M059J (cell line): ENCODE measurements at regions not wholly inside any gene's neighbourhood (a gene's known extent, or its start where the extent isn't known, plus 50 kb on each side); places are given as distances from the start of the nearest gene placed in this dataset.
"Not testable (repeated sequence)": the region's sequence is repeated elsewhere in the genome, so short reads cannot be mapped to it uniquely, and the experiment has no call there.

ENCODE experiments used
- DNase-seq: peaks from one replicate; pipeline ENCODE4 v3.0.0-alpha.2; 2012; ENCODE audit warnings: low read depth

DNA sequence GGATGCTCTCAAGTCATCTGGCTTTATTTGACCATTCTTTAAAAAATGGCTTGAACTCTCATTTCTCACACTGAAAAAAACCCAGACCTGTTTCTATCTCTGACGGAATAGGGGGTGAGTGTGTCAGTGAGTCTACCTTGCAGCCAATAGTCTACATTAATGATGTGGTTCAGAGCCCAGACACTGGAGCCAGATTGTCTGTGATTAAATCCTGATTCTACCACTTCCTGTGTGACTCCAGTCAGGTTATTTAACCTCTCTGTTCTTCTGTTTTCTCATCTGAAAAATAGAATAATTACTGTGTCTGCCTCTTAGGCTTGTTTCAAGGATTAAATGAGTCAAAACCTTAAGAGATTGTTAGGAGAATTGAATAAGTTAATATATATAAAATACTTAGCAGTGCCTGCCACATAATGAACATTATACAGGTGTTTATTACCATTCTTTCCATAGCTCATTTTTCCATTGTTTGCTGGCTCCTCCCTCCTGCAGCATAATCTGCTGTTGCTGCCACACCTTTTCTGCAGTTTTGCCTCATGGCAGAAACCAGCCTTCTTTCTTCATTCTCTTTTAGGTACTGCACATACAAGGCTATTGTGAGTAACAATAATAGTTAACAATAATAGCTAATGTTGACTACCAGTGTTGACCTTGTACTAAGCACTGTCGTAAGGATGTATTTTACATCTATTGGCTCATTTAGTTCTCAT is 157.6 kb upstream of the IVNS1ABP start:
- no peak for DNase-seq

DNA sequence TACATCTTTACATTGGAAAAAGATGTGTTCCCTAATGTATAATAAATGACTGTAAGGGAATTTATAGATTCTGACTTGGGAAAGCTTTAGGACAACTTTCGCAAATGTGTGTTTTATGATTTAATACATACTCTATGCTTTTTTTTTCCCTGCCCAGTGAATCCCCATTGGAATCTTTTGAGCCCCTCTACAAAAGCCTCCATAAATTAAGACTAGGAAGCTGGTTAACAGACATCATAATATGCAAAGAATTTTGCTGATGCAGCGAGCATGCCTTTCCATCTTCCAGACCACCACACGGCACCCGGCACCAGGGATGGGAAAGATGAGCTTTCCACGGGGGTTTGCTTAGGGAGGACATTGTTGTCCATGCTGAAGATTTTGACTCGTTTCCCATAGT is 156.1 kb upstream of the IVNS1ABP start:
- no peak for DNase-seq

DNA sequence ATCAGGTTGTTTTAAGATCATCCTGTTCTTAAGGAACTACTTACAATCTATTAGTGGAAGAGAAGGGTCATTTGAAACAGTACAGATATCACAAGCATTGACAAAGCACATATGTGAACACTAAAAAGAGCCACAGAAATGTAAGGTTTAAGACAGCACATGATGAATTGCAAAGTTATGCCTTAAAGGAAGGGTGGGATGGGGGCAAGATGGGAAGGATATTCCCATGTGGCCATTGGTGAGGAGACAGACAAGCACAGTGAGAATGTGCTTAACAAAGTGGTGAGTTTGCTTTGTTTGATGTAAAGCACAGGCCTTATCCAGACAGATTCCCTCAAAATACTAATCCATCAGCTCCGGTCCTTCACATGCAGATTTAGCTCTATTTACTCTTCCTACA is 151.6 kb upstream of the IVNS1ABP start:
- DNase-seq = no peak

DNA sequence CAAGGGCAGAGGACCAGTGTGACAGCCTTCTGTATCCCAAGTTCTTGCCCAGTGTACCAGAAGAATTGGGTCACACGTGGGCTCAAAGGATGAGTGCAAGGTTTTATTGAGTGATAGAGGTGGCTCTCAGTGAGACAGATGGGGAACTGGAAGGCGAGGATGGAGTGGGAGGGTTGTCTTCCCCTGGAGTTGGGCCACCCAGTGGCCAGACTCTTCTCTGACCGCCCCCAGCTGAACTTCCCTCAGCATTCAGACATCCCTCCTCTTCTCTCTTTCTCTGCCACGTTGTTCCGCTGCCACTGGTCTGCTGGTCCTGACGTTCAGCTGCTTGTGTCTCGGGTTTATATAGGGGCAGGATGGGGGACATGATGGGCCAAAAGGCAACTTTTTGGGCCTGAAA is 150.1 kb upstream of the IVNS1ABP start:
- DNase-seq = no peak

DNA sequence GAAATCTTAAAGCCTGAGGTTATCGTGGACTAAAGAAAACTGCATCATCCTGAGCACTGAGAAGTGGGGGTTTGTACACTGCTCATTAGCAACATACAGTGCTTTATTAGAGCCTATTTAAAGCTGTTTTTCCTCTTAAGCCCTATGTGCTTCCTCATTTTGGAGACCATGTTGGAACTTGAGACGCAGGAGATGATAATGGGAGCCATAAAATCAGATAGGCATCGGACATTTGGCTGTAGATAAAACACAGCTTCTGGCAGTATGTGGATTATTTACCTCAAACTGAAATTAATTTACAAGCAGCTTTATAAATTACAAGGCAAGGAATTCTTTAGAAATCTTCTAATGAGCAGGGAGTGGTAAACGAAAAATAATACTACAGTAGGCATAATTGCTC is 147.7 kb upstream of the IVNS1ABP start:
- no peak for DNase-seq

DNA sequence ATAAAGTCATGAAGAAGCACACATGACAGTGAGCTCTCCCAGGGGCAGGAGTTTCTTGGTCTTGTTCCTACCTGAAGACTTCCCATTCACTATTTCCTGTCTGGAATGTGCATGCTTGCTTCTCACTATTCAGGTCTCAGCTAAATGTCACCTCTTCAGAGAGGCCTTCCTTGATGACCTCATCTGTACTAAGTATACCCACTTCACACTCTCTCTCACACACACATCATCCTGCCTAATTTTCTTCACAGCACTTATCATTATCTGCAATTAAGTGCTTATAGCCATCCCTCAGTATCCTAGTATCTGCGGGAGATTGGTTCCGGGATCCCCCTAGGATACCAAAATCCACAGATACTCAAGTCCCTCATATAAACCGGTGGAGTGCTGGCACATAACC is 146.4 kb upstream of the IVNS1ABP start:
- no peak for DNase-seq

DNA sequence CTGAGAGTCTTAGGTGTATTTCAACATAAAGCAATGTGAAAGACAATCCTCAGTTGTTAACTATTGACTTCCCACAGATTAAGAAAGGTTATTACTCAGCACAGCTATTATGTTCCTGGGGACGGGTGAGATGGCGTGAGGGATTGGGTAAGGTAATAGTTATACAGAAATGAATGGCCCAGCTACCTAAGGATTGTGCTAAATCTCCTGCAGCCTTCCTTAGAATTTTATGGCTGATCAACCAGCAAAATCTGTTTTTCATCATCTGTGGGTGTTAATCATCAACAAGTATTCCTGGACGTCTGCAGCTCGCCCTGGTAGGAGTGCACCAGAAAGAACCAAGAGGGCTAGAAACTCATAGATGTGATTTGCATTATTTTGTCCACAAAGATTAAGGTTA is 146.0 kb upstream of the IVNS1ABP start:
- DNase-seq = no peak

DNA sequence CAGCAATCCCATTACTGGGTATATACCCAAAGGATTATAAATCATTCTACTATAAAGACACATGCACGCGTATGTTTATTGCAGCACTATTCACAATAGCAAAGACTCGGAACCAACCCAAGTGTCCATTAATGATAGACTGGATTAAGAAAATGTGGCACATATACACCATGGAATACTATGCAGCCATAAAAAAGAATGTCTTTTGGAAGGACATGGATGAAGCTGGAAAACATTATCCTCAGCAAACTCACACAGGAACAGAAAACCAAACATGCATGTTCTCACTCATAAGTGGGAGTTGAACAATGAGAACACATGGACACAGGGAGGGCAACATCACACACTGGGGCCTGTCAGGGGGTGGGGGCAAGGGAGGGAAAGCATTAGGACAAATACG is 143.7 kb upstream of the IVNS1ABP start:
- not testable (repeated sequence) for DNase-seq

DNA sequence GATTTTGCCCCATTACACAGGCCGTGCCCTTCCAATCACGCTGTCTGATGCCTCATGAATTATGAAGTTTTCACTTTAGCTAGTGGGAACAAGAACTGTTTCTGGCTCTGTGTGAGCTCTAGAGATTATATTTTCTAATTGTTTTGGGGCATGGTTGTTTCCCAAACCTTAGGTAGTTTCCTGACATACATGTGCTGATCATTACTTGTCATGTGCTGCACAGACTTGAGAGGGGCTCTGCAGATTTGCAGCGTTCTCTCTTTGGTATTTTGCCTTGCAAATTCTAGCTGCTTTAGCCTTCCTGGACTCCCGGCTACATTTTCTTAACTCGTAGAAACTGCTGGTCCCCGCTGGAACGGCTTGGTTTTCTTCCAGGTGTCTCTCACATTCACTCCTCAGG is 142.1 kb upstream of the IVNS1ABP start:
- no peak for DNase-seq

DNA sequence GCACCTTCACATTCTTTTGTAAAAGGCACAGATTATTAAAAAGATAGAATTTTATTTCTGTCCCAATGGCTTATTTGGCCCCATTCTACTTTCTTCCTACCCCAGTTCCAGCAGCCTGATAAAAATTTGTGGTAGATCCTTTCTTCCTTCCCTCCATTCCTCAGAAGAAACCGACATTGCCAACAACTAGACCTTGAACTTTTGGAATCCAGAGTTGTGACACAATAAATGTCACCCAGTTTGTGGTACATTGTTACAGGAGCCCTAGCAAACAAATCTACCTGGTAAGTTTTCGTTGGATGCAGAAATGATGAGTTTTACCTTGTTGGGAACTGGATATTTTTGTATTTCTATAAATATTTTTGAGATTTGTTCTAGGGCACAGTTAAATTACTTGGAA is 141.6 kb upstream of the IVNS1ABP start:
- no peak for DNase-seq

DNA sequence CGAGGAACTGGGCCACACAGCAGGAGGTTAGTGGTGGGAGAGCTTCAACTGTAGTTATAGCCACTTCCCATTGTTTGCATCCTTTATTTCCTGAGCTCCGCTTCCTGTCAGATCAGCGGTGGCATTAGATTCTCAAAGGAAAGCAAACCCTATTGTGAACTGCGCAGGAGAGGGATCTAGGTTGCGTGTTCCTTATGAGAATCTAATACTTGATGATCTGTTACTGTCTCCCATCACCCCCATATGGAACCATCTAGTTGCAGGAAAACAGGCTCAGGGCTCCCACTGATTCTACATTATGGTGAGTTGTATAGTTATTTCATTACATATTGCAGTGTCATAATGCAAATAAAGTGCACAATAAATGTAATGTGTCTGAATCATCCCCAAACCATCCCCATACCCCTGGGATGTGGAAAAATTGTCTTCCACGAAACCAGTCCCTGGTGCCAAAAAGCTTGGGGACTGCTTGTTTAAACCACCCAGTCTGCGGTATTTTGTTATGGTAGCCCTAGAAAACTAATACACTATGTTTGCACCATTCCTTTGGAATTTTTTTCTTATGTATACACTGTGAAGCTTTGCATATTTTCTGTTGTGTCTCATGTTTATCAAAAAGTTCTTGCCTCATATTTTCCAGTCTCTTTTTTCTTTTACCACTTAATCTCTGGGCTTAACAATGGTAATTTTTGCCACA is 136.6 kb upstream of the IVNS1ABP start:
- peak; percentile 75 for DNase-seq

DNA sequence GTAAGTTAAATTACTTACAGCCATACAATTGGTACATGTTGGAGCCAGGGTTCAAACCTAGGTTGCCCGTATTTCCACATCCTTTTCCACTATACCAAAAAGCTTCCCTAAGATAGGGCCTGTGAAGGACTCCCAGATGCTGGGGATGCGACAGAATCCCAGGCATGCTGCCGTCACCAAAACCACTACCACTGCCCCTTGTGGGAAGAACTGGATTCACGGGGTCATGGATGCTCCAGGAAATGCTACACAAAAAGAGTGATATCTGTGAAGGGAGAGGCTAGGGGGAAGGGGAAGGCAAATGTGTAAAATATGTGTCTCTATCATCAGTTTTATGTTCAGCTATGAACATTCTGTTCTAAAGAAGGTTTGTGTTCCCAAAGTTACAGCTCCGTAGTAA is 133.9 kb upstream of the IVNS1ABP start:
- DNase-seq = no peak

DNA sequence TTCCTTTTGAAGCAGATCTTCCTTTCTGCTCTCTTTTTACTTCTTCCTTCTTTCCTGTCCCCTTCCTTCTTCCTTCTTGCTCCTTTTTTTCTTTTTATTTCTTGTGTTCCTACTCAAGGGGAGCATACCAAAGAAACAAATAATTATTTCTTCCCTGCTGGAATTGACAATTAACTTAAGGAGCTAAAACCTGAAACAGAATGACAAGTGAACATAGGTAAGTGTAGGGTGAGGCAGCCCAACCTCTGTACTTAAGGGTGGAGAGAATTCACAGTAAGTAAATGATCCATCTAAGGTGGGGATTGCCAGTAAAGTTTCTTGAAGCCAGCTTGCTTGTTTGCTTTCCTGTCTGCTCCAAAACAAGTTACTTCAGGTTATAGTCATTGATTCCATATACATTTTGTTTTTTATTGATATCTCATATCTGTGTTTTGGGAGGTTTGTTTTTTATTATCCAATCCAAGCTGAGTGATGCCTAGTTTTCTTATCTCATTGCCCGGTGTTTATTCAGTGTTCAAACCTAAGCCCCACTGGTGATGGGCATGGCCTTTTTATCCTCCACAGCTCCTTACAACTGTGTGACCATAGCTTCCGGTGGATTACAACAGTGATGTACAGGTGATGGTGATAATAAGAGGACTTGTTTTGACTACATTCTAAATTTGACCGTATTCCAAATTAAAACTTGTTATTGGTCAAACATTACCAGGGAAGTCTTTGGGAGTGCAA is 133.2 kb upstream of the IVNS1ABP start:
- DNase-seq = no peak

DNA sequence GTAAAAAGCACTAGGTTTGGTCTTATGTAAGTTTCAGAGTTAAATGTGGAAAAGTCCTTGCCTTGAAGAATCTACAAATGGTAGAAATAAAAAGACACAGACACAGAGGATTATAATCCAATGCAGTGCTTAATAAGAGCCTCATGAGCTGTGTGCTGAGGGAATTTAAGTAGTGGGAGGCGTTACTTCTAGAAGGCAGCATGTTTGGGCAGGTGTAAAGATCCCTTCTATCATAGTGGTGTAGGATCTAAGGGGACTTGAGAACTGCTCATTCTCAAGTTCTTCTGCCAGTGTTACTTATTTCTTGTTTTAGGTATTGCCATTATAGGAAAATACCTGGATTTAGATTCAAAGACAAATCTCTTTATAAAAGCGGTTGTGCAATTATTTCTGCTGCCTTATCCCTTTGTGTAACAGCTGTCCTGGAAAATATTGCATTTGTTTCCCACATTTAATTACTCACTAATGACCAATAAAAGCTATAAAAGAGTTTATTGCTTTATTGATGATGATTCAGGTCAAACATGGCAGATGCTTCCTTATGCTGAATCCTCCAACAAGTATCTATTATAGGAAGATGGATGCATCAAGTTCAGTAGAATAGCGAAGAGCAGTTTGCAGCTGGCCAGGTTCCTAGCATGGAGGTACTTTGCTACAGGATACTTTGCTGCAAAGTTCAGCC is 132.5 kb upstream of the IVNS1ABP start:
- no peak for DNase-seq

DNA sequence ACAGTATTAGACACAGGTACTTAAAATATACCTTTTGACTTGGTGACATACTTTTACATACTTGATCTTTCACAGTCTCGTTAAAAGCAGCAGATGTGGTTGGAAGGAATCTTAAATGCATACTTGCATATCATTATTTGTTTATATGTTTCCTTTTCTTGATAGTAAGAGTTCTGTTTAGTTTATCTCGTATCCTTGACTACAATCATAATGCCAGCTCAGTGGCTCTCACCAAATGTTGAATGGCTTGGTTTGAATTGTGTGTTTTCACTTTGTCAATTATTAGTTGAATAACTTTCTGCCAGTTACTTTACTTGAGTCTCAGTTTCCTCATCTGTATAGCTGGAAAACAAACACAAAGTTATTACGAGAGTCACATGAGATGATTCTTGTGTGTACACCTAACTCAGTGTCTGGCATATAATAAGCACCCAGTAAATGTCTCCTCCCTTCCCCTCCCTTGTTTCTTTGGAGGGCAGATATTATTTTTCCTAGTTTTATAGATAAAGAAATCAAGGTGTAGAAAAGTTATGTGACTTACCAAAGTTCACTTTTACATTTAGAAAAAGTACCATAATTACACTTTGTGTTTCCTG is 131.6 kb upstream of the IVNS1ABP start:
- DNase-seq = peak; percentile 83

DNA sequence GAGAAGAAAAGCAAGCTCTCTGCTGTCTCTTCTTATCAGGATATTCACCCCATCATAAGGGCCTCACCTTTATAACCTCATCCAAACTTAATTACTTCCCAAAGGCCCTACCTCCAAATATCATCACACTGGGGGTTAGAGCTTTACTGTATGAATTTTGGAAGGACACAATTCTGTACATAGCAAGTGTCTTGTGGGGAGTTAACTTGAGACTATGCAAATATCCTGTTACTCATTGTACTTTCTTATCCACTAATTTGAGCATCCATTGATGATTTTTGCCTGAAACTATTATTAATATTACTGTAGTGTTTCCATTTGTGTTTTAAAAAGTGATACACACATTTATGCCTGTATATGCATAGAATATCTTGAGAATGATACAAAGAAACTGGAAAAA is 129.1 kb upstream of the IVNS1ABP start:
- DNase-seq = no peak

DNA sequence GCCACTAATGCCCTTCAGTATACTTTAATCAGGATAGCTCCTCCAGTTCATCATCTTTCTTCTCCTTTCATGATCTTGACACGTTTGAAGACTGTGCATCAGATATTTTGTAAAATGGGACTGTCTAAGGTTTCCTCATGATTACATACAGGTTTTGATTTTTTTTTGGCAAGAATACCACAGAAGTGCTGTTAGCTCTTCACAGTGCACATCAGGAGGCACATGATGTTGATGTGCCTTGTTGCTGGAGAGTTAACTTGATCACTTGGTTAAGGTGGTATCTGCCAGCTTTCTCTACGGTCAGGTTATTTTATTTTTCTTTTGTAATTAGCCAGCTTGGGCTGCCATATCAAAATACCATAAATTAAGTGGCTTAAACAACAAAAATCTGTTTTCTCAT is 128.6 kb upstream of the IVNS1ABP start:
- no peak for DNase-seq

DNA sequence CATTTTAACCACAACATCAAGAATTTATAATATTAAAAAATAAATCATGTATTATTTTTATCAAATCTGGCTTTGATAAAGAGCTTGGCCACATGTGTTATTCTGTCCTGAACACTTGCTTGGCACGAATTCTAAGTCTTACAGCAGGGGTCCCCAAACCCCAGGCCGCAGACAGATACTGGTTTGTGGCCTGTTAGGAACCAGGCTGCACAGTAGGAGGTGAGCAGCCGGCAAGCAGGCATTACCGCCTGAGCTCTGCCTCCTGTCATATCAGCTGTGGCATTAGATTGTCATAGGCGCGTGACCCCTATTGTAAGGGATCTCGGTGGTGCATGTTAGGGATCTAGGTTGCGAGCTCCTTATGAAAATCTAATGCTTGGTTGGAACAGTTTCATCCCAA is 127.6 kb upstream of the IVNS1ABP start:
- DNase-seq = no peak

DNA sequence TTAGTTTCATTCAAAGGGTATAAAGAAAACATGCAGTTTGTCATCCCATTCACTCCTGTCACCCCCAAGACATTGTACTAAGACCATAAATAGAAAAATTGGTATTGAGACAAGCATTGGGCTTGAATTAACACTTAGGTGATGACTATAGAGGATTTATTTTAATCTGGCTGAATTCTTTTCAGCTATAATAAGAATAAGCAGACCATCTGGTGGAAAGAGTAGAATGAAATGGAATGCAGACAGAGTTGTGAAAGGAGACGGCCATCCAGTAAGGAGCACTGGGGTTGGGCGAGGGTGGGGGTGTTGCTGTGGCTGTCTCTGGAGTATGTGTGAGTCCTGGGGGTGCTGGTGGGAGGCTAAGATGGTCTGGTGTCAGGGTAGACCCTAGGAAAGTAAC is 125.0 kb upstream of the IVNS1ABP start:
- DNase-seq = no peak

DNA sequence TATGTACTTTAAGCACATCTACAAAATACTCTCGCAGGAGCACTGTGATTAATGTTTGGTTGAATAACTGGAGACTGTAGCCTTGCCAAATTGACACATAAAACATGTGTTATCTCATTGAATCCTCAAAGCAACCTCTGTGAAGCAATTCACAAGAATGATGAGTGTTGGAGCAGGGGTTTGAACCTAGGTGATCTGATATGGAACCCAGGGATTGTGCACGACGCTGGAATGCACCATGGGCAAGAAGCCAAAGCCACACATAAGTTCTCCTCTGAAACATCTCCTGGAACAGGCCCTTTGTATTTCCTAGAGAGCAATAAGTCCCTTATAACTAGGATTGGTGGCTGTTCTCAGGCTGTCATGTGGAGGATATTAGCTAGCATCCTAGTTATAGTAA is 124.6 kb upstream of the IVNS1ABP start:
- peak; percentile 97 for DNase-seq

DNA sequence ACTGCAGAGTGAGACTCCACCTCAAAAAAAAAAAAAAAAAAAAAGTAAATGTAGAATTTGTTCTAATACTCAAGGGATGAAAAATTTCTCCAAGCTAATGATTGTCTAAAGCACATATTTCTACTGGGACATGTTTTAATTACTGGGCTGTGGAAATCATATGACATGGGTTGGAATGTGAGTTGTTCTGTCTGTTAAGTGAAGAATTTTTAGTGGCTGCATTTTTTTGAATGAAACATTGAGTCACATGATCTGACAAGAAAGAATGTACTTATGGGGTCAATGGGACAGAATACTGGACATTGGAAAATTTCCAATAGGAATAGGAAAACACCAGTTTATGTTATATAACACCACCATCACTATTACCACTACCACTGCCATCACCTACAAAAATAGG is 123.8 kb upstream of the IVNS1ABP start:
- peak; percentile 53 for DNase-seq
